ENCODE measurements at regions not wholly inside any gene's neighbourhood (a gene's known extent, or its start where the extent isn't known, plus 50 kb on each side); places are given as distances from the start of the nearest gene placed in this dataset.
"Not testable (repeated sequence)": the region's sequence is repeated elsewhere in the genome, so short reads cannot be mapped to it uniquely, and the experiment has no call there.

DNA sequence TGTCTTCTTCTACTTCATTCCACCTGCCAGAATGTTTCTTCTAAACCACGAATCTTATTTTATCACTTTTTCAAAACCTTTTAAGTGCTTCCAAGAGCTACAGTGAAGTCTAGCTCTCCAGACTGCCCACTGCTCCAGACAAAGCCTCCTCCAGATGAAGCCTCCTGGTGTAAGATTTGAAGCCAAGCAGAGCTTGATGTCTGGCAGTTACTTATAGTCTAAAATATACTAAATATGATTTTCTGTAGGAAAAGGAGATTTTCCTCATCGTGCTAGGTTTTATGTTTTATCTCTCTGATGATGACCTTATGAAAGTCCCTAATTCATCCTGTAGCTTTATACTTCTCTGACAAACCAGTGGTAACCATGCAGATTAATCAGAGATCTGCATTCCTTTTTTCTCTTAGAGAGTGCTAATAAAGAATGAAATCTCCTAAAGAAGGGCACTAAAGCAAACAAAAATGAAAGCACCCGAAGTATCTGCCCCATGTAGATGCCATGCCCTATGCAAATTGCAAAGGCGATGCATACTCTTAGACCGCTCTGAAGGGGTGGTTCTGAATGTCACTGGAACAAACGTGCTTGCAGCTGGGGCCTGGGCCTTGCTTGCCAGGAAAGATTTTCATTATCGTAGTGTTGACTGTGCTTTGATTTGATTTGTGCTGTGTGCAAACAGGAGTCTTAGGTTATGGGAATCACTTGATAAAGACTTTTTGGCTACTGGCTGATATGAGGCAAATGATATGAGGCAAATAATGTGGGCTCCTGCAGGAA, 314.2 kb downstream of the PID1 start:
- DNase-seq: no peak

DNA sequence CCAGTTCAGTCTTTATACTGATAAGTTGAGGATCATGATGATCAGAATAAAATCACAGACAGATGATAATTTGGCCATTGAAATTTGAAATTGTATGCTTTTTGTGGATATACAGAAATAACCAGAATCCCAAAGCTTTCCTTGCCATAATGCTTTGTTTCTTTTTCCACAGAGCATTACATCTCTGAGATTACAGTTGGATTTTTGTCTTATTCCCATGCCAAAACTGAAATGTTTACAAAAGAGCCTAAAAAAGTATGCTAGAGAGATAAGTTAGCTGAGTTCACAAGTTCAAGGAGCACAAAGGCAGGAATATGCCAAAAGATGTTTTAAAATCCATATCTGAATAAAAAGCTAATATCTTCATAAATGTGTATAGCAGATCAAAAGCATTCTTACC, 321.3 kb downstream of the PID1 start:
- DNase-seq: no peak

DNA sequence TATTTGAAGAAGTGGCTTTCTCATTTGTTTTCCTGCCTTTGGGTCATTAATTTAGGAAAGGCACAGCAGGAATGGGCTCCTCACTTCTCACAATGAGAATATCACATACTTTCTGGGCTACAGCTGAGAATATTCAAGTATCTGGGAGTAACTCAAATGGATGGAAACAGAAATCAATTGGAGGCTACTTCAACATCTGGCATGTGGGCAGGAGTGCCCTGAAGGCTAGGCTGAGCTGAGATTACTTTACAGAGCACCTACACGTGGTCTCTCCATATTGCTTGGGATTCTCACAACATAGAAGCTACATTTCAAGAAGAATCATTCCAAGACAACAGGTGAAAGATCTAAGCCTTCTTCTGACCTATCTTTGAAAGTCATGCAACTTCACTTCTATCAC, 325.4 kb downstream of the PID1 start:
- no peak for DNase-seq

DNA sequence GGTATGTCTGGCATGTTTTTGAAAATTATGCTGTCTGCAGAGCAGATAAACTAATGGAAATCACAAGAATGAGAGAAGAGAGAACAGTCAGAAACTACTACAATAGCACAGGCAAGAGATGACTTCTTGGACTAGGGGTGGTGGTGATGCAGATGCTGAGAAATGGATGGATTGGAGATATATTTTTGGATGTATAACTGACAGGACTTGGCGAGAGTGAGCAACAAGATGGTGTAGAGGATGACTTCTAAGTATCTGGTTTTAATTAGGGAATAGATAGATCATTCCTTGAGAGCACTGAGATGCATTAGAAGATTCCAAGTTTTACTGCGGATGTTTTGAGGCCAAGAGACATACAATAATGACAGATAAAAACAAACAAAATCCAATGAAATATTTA, 328.2 kb downstream of the PID1 start:
- DNase-seq: peak in 1 of 3 donors; percentile 56

DNA sequence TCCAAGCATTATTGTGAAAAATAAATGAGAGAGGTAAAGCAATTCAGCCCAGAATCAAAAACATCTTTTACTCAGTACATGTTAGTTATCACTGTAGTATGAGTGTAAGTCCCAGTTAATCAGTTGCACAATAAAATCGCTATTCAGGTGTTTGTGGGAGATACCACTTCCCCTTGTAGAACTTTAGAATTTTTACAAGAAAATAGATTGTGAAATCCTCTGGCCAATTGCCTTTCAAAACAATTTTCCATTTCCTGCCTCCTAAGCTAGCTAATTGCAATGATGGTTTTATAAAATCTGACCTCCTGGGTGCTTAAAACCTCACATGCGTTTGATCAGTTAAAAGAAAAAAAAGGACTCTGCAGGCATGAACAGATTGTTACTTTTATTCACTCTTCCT, 332.5 kb downstream of the PID1 start:
- DNase-seq: peak in 1 of 3 donors; percentile 19

DNA sequence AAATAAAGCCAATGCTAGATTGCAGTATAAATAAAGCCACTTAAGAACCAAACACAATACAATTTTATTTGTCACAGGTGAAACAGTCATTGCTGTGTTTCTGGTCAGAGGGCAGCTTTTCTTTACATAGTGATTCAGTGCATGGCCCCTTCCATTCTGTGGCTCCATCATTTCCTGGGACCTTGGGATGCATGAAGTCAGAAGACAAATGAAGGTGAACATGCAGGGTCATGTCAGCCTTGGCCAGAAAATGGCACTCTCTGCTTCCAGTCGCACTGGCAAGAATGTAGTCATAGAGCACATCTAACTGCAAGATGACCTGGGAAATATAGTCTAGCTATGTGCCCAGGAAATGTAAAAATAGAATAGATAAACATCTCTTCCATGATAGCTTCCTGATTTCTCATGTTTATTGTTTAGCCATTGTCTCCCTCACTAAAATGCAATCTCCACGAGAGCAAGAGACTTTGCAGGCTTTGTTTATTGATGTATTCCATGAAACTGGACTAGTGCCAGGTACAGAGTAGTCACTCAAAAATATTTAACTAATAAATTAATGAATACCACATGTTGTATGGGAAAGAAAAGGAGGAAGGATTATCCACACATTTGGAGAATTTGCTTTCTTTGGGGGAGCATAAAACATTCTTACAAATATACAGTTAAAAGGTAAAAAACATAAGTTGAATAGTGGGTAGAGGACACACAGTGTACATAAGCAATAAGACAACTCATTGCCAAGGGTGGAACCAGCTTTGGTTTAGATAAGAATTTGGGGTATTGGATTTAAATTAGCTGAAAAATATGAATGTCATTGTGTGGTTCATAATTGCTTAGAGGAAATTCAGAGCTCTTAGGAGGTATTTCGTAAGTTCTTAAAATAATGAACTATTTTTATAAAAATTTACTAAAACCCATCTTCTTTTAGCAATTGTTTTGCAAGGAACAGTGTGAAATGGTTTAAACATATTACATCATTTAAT, 343.8 kb downstream of the PID1 start:
- DNase-seq: peak in 1 of 3 donors; percentile 34

DNA sequence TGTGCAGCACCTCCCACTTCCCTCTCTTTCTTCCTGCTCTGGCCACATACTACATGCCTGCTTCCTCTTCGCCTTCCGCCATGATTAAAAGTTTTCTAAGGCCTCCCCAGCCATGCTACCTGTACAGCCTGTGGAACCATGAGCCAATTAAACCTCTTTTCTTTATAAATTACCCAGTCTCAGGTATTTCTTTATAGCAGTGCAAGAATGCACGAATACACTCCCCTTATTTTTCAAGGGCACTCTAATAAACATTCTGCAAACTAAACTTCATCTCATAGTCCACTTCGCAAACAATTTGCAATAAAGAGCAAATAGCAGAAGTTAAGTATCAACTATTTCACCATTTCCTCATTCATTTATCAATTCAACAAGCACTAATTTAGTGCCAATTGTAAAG, 351.3 kb downstream of the PID1 start:
- DNase-seq: no peak

DNA sequence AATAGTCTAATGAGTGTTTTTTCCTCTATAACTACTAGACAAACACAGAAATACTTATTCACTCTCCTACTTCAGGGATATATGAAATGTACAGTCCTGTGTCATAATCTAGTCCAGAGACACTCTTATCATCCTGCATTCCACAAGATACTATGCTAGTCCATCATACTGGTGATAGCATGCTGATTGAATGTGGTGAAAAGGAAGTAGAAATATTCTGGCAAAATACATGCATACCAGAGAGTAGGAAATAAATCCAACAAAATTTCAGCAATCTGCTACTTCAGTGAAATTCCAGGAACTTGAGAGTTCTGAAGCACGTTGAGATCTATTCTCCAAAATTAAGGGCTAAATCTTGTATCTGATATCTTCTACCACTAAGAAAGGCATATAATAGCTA, 353.9 kb downstream of the PID1 start:
- DNase-seq: peak in 2 of 3 donors; percentile 58 to 61

DNA sequence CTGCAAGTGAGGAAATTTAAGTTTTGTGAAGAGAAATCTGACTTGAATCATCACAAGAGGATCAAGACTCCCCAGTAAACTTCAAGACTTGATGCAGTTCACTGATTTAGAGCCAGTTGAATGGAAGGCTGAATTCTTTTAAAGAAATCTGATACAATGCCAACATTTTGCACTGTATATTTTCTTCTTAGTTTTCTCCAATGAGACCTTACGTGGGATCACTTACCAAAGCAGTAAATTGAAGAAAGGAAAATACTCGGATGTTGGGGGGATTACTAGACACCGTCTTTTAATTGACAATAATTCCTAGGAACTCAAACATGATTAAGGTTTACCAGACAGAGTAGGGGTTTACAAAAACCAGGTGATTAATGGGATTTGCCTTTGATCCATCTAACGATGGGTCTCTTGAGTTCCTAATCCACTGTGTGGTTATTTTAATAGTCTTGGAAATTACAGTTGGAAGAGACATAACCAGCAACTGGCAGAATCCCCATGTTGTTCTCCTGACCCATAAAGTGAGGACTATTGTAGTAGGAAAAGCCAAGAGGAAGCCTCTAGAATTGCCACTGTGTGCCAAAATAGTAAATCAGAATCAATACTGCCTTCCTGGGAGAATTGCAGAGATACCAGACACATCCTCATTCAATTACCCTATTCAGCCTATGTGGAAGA, 354.5 kb downstream of the PID1 start:
- DNase-seq: peak in 2 of 3 donors; percentile 23 to 80

DNA sequence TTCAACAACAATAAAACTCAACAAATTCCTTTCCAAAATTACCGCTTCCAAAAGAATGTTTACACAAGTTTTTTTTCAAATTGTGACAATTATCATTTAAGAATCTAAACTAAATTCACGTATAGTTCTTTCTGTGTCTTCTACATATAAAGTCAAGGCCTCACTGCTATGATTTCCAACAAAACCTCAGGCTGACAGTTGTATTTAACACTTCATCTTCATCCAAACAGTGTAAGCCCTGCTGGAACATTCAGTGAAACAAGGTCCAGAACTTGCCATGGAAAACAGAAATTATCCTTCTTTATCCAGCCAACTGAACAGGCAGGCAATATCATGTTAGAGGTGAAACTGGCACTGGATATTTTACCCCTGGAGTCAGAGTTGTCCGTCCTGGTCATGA, 357.9 kb downstream of the PID1 start:
- no peak for DNase-seq

DNA sequence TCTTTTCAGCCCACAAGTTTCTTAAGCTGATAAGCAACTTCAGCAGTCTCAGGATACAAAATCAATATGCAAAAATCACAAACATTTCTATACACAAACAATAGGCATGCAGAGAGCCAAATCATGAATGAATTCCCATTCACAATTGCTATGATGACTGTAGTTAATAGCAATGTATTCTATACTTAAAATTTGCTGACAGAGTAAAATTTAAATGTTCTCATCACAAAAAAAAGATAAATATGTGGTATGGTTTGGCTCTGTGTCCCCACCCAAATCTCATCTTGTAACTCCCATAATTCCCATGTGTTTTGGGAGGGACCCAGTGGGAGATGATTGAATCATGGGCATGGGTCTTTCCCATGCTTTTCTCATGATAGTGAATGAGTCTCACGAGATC, 360.2 kb downstream of the PID1 start:
- DNase-seq: not testable (repeated sequence)

DNA sequence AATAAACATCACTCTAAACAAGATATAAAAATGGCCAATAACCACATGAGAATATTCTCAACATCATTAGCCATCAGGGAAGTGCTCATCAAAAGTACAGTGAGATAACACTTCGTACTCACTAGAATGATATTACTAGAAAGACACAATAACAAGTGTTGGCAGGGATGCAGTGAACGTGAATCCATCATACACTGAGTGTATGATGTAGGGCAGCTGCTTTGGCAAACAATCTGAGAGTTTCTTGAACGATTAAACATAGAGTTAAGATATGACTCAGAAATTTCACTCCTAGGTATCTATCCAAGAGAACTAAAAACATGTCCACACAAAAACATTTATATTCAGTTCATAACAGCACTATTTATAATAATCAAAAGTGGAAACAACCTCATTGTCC, 368.9 kb downstream of the PID1 start:
- no peak for DNase-seq

DNA sequence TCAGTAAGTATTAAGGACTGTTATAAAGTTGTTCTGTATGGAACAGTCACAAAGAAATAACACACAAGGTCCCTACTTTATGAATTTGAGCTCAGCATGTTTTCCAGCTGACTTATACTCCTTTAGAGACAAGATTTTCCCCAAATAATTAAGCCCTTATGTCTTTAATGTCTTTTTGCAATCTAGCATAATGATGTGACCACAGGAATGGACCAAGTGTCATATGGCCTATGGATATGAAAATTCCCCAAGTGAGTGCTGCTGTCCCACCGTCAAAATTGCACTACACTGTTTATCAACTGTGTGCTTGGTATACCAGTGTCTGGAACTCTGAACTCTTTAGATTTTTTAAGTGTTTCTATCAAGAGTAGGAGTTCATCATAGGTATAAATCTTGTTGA, 369.6 kb downstream of the PID1 start:
- DNase-seq: no peak

DNA sequence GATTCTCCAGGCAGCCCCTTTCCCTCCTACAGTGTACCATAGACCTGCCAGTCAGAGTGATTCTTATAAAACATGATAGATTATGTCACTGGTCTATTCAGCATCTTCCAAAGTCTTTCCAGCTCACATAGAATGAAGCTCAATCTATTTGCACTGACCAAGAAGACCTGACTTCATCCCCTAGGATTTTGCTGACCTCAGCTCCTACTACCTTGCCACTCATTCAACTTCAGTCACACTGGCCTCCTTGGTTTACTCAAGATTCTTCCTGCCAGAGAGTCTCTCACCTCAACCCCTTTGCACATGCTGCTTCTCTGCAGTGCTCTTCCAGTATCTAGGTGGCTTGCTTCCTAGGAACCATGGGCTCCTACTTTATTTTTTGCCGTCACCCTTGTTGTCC, 392.9 kb downstream of the PID1 start:
- no peak for DNase-seq

DNA sequence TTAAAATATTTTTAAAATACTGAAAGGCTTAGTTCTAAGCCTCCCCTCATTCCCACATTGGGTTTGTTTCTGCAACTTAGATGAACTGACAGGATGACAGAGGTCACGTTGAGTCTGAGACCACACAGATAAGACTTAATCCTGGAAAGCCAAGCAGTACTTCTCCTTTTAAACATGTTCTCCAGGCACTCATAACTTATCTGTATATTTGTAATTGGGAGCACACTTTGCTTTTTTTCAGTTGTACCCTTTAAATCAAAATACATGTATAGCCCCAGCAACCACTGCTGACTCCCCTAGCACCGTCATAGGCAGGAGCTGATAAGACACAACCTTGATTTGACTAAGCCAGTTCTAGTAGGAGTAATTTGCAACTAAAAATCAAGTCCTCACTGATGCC, 394.8 kb downstream of the PID1 start:
- no peak for DNase-seq

DNA sequence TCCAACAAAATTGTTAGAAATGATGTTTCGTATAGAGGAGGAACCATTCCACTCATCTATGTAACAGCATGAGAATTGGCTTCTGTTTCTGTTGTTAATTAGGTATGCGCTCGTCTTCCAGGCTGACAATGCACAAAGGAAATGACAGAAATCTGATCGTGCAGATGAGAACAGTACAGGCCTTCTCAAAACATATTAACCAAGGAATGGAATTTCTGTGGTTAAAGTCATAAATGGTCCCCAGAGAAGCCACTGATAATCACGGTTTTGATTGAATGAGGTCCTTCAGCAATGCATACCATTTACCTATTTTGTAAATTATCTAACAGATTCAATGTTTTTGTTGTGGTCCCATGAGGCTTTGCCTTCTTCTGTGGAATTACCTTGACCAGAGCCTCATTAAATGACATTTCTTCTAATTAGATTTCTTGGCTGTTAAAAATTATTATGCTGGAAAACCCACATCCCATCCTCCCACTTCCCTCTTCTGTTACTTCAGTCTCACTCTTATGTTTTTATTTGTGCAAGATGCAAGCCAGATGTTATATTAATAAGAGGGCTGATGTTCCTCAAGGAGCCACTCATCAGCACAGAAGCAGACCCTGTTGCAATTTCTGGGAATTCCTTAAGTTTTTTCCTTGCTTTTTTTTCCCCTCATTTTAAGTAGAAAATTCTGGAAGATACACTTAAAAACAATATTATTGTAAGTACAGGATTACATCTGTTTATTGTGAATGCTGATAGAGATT, 395.8 kb downstream of the PID1 start:
- peak; percentile 29 to 70 (median 65) for DNase-seq

DNA sequence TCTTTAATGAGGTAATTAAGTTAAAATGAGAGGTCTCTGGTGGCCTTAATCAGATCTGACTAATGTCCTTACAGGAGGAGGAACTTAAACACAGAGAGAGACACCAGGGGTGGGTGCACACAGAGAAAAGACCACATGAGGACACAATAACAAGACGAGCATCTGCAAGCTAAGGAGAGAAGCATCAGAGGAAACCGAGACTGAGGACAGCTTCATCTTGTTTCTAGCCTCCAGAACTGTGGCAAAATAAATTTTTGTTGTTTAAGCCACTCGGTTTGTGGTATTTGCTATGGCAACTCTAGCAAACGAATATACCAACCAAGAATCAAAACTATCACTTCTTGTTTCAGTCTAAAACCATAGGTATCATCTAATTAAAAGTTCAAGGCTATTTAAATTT, 400.1 kb downstream of the PID1 start:
- DNase-seq: no peak

DNA sequence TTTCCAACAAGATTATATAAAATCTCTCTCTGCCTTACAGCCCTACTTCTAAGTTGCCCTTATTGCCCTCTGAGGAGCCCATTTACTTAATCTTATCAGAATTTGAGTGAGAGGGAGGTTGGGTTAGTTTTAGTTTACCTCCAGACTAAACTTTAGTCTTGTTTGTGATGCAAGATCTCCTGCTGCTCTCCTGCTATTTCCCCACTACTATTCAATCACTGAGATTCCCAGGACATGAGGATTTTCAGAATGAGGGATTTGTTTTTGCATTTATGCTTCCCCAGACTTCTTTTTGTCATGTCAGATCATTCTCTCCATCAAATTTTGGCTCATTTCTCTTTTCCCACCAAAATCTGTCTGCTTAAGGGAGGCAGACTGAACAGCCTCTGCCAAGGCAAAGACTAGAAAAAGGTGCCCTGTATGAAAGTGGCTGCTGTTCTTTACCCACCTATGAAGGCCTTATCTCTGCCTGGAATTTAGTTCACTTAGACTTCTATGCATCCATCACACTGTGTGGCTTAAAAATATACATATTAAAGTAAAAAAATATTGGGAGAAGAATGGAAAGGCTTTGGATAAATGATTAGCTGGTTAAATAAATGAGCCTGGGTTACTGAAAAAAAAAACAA, 401.3 kb downstream of the PID1 start:
- DNase-seq: no peak

DNA sequence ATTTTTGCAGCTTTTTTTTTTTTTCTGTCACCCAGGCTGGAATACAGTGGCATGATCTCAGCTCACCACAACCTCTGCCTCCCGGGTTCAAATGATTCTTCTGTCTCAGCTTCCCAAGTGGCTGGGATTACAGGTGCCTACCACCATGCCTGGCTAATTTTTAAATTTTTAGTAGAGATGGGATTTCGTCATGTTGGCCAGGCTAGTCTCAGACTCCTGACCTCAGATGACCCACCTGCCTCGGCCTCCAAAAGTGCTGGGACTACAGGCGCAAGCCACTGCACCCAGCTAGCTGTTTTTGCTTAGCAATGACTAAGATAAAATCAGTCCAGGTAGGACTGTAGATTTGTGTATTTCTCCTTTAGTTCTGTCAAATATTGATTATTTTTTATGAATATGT, 403.7 kb downstream of the PID1 start:
- no peak for DNase-seq

DNA sequence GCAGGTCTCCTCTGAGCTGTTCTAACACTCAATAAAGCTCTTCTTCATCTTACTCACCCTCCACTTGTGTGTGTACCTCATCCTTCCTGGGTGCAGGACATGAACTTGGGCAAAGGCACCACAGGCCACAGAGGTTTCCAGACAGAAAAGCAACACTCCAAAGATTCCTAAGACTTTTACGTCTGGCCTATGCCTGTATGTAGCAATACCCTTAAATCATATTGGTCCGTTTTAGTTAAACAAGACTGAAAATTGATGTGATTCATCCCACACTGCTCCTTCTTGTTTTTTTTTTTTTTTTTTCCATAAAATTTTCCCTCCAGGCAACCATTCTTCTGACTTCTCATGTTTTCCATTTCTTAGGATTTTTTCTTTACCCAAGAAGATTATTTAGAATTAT, 404.3 kb downstream of the PID1 start:
- no peak for DNase-seq

DNA sequence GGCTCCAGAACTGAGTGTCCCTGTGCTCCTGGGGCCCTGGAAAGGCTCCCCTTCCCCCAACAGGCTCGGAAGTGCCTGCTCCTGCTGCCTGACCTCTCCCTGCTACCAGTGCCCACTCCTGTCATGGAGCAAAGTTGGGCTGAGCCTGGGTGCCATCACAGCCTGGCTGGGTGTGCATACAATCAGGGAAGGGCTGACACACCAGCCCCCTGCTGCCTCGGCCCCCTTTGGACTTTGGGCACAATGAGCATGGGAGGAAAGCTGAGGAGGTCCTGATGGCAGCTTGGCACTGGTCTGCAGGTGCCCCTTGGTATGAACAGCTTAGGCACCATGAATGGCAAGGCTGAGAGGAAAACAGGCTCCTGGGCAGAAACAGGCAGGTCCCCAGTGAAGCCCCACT, 405.0 kb downstream of the PID1 start:
- DNase-seq: no peak
